AG09309 (cell line): ENCODE measurements at regions not wholly inside any gene's neighbourhood (a gene's known extent, or its start where the extent isn't known, plus 50 kb on each side); places are given as distances from the start of the nearest gene placed in this dataset.

Source experiments
- DNase-seq: peaks from one replicate; pipeline ENCODE4 v3.0.0-alpha.2; 2010; ENCODE audit warnings: low read depth
- H3K4me3 ChIP-seq: 2 replicates; pipeline ENCODE4 v1.5.1; 2011; ENCODE audit warnings: mild to moderate bottlenecking, low read depth, low read length, moderate library complexity; ENCODE audit not compliant: control insufficient read depth
- CTCF ChIP-seq: IDR thresholded peaks from 2 replicates; pipeline ENCODE4 v1.5.1; 2011; ENCODE audit warnings: mild to moderate bottlenecking, low read depth, low read length, inconsistent platforms; ENCODE audit not compliant: insufficient read depth, control insufficient read depth; ENCODE audit errors: missing control alignments

- no peak overlapping the region for H3K4me3 ChIP-seq
- TF ChIP-seq CTCF: no peak
- DNase-seq: no peak
Observed at GRCh38 chr1:88140325-88140724, 543.7 kb upstream of the PKN2 start.

GRCh38 chr1:88141499-88142074, 542.5 kb upstream of the PKN2 start:
- DNase-seq: no peak
- no peak for TF ChIP-seq CTCF
- no peak overlapping the region for H3K4me3 ChIP-seq

- H3K4me3 ChIP-seq: no peak overlapping the region
- DNase-seq: no peak
- TF ChIP-seq CTCF: no peak
Observed at GRCh38 chr1:88145752-88146151, 538.3 kb upstream of the PKN2 start.

GRCh38 chr1:88149686-88150085, 534.4 kb upstream of the PKN2 start:
- H3K4me3 ChIP-seq: no peak overlapping the region
- TF ChIP-seq CTCF: no peak
- DNase-seq: no peak

GRCh38 chr1:88150330-88150729, 533.7 kb upstream of the PKN2 start:
- no peak for TF ChIP-seq CTCF
- H3K4me3 ChIP-seq: no peak overlapping the region
- no peak for DNase-seq

- H3K4me3 ChIP-seq: no peak overlapping the region
- no peak for TF ChIP-seq CTCF
- DNase-seq: no peak
Observed at GRCh38 chr1:88163187-88163586, 520.9 kb upstream of the PKN2 start.

- no peak for DNase-seq
- H3K4me3 ChIP-seq: no peak overlapping the region
- TF ChIP-seq CTCF: no peak
Observed at GRCh38 chr1:88168126-88168525, 515.9 kb upstream of the PKN2 start.
